CD4-positive, alpha-beta T cell (primary cell): ENCODE measurements at regions not wholly inside any gene's neighbourhood (a gene's known extent, or its start where the extent isn't known, plus 50 kb on each side); places are given as distances from the start of the nearest gene placed in this dataset.

Experiments
- ATAC-seq: fragments of 200-7000 bp; cut with Tn5 transposase; one replicate; pipeline ENCODE4 v1.10.0; 2022; ENCODE audit warnings: mild to moderate bottlenecking; ENCODE audit not compliant: poor library complexity
- CTCF ChIA-PET: fragments of 350-600 bp; sonication (Branson Sonifier 250); formaldehyde crosslinking; loops from one replicate; lab custom pipeline; 2021; ENCODE audit warnings: antibody characterized with exemption, inconsistent platforms; lab: Charles Lee
- POLR2A ChIA-PET: fragments of 350-600 bp; sonication (Branson Sonifier 250); formaldehyde crosslinking; loops from one replicate; lab custom pipeline; 2021; ENCODE audit warnings: antibody characterized with exemption, inconsistent platforms; lab: Charles Lee
- DNase-seq, 14 experiments: peaks; one replicate each; pipeline ENCODE4 v3.0.0-alpha.2; 2013 to 2020; ENCODE audit warnings: mixed read lengths in 2 of 14
- H3K27ac ChIP-seq, 2 donors: one replicate each; pipeline versions ENCODE4 v1.5.1 to v1.7.0; 2013; ENCODE audit warnings: low read length in 2 of 2, low read depth in 1 of 2, mild to moderate bottlenecking in 1 of 2
- H3K27me3 ChIP-seq, 2 experiments: 1 replicate in 1 of 2; 2 replicates in 1 of 2; pipeline versions ENCODE4 v1.6.1 to v1.7.0; 2013; ENCODE audit warnings: low read length in 2 of 2, control low read depth in 1 of 2, mild to moderate bottlenecking in 1 of 2, moderate library complexity in 1 of 2; ENCODE audit not compliant: insufficient read depth in 2 of 2, control insufficient read depth in 1 of 2
- H3K36me3 ChIP-seq: one replicate; pipeline ENCODE4 v1.6.1; 2013; ENCODE audit warnings: low read length, control low read depth; ENCODE audit not compliant: insufficient read depth
- H3K4me1 ChIP-seq: one replicate; pipeline ENCODE4 v1.6.1; 2013; ENCODE audit warnings: low read length, control low read depth; ENCODE audit not compliant: insufficient read depth
- H3K4me3 ChIP-seq: one replicate; pipeline ENCODE4 v1.5.1; 2013; ENCODE audit warnings: mild to moderate bottlenecking, low read length, moderate library complexity
- H3K9me3 ChIP-seq, 2 experiments: 1 replicate in 1 of 2; 2 replicates in 1 of 2; pipeline versions ENCODE4 v1.6.1 to v1.7.0; 2013; ENCODE audit warnings: low read length in 2 of 2, mild to moderate bottlenecking in 2 of 2, control low read depth in 1 of 2, moderate library complexity in 1 of 2; ENCODE audit not compliant: control insufficient read depth in 1 of 2, insufficient read depth in 1 of 2
- H3K27ac Mint-ChIP-seq: one replicate; pipeline ENCODE4 v1.8.0; 2020; ENCODE audit warnings: mixed read lengths
- H3K27me3 Mint-ChIP-seq: one replicate; pipeline ENCODE4 v1.8.0; 2021; ENCODE audit warnings: mixed read lengths
- H3K36me3 Mint-ChIP-seq: one replicate; pipeline ENCODE4 v1.8.0; 2021; ENCODE audit warnings: low read depth, mixed read lengths
- H3K4me1 Mint-ChIP-seq: one replicate; pipeline ENCODE4 v1.8.0; 2021; ENCODE audit warnings: low read depth, mixed read lengths
- H3K4me3 Mint-ChIP-seq: one replicate; pipeline ENCODE4 v1.8.0; 2020; ENCODE audit warnings: mild to moderate bottlenecking, mixed read lengths
- H3K9me3 Mint-ChIP-seq: one replicate; pipeline ENCODE4 v1.8.0; 2020; ENCODE audit warnings: mixed read lengths
- intact Hi-C, 2 experiments: fragments of 100-400 bp; cut with DNase I in 1 of 2; cut with micrococcal nuclease in 1 of 2; formaldehyde crosslinking; loops; one replicate each; pipeline versions ENCODE4 v1.15.1 to v1.9.0; 2023 to 2025; cut with DNase I, micrococcal nuclease
- TF ChIP-seq, protein P1 (sequence below): fragments of 200-600 bp; IDR thresholded peaks from one replicate; pipeline ENCODE4 v1.8.0; 2022; ENCODE audit warnings: antibody characterized with exemption, mild to moderate bottlenecking

DNA sequence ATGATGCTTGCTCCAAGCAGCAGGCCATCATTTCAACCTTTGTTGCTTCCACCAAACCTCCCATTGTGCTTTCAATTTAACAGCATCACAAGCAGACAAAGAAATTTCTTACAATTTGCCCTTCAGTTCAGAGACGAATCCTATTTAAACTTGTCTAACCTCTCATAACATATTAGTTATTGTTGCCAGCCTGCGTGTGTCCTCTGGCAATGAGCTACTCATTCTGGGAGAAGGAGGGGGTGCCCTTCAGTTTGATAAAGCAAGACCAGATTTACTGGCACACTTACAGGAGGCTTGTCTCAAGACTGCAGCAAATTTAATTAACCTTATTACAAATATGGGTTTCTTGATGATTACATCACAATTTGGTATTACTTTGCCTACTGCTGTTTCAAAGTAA lies 203.6 kb upstream of the SOX5 start:
- ChIA-PET POLR2A (no interaction called here), CTCF (no interaction called here)
- Mint-ChIP-seq H3K4me3 (no peak overlapping the region), H3K4me1 (no peaks in the 10 kb centered on the region), H3K9me3 (no peaks in the 10 kb centered on the region), H3K36me3 (no peaks in the 10 kb centered on the region), H3K27me3 (no peaks in the 10 kb centered on the region), H3K27ac (no peak overlapping the region)
- TF ChIP-seq, protein P1, sequence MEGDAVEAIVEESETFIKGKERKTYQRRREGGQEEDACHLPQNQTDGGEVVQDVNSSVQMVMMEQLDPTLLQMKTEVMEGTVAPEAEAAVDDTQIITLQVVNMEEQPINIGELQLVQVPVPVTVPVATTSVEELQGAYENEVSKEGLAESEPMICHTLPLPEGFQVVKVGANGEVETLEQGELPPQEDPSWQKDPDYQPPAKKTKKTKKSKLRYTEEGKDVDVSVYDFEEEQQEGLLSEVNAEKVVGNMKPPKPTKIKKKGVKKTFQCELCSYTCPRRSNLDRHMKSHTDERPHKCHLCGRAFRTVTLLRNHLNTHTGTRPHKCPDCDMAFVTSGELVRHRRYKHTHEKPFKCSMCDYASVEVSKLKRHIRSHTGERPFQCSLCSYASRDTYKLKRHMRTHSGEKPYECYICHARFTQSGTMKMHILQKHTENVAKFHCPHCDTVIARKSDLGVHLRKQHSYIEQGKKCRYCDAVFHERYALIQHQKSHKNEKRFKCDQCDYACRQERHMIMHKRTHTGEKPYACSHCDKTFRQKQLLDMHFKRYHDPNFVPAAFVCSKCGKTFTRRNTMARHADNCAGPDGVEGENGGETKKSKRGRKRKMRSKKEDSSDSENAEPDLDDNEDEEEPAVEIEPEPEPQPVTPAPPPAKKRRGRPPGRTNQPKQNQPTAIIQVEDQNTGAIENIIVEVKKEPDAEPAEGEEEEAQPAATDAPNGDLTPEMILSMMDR, result no peak
- Histone ChIP-seq H3K27ac (no peak overlapping the region), H3K4me3 (no peak overlapping the region), H3K27me3 (no peaks in the 10 kb centered on the region), H3K4me1 (no peaks in the 10 kb centered on the region), H3K9me3 (no peaks in the 10 kb centered on the region), H3K36me3 (no peaks in the 10 kb centered on the region)
- intact Hi-C loops, result no loop called here
- ATAC-seq (no peak), DNase-seq (no peak)

GRCh38 chr12:24152270-24152669 lies 202.8 kb upstream of the SOX5 start:
- no peak for ATAC-seq
- intact Hi-C loops, result no loop called here

GRCh38 chr12:24143928-24144327 lies 194.5 kb upstream of the SOX5 start:
- ATAC-seq (no peak), DNase-seq (no peak)
- Mint-ChIP-seq H3K4me1 (no peaks in the 10 kb centered on the region), H3K4me3 (no peak overlapping the region), H3K36me3 (no peaks in the 10 kb centered on the region), H3K27ac (no peak overlapping the region), H3K27me3 (no peaks in the 10 kb centered on the region), H3K9me3 (no peaks in the 10 kb centered on the region)
- Histone ChIP-seq H3K27me3 (no peaks in the 10 kb centered on the region), H3K9me3 (peaks cover 0 to 7% of the 10 kb centered on the region in 2 experiments), H3K27ac (no peak overlapping the region), H3K4me1 (no peaks in the 10 kb centered on the region), H3K36me3 (no peaks in the 10 kb centered on the region), H3K4me3 (no peak overlapping the region)
- ChIA-PET CTCF (no interaction called here), POLR2A (no interaction called here)
- TF ChIP-seq, protein P1, result no peak
- intact Hi-C loops, result no loop called here

More at GRCh38 chr12:24152270-24152669, 202.8 kb upstream of the SOX5 start:
- Mint-ChIP-seq H3K9me3 (no peaks in the 10 kb centered on the region), H3K4me1 (no peaks in the 10 kb centered on the region), H3K27ac (no peak overlapping the region), H3K4me3 (no peak overlapping the region), H3K36me3 (no peaks in the 10 kb centered on the region), H3K27me3 (no peaks in the 10 kb centered on the region)
- TF ChIP-seq, protein P1, result no peak
- Histone ChIP-seq H3K9me3 (no peaks in the 10 kb centered on the region), H3K27me3 (no peaks in the 10 kb centered on the region), H3K27ac (no peak overlapping the region), H3K4me3 (no peak overlapping the region), H3K36me3 (no peaks in the 10 kb centered on the region), H3K4me1 (no peaks in the 10 kb centered on the region)
- DNase-seq, result no peak
- ChIA-PET CTCF (no interaction called here), POLR2A (no interaction called here)
